ENCODE measurements at regions not wholly inside any gene's neighbourhood (a gene's known extent, or its start where the extent isn't known, plus 50 kb on each side); places are given as distances from the start of the nearest gene placed in this dataset.

- no peak for TF ChIP-seq CTCF (IDR thresholded peaks at IDR 0.05)
- no peak for TF ChIP-seq POLR2A (IDR thresholded peaks at IDR 0.05)
- no peak for TF ChIP-seq POLR2AphosphoS5 (IDR thresholded peaks at IDR 0.05)
Measured at GRCh38 chr2:41659758-41660157, 388.1 kb upstream of the PKDCC start.
